ENCODE measurements at regions not wholly inside any gene's neighbourhood (a gene's known extent, or its start where the extent isn't known, plus 50 kb on each side); places are given as distances from the start of the nearest gene placed in this dataset.

- no peak for TF ChIP-seq CTCF (IDR thresholded peaks at IDR 0.05)
- no peak for TF ChIP-seq POLR2A (IDR thresholded peaks at IDR 0.05)
Observed at GRCh38 chr4:117801756-117802155, 232.5 kb upstream of the NDST3 start.
